NCI-H2081 (cell line): ENCODE measurements at regions not wholly inside any gene's neighbourhood (a gene's known extent, or its start where the extent isn't known, plus 50 kb on each side); places are given as distances from the start of the nearest gene placed in this dataset.

Experiments
- DNase-seq, 2 experiments: peaks; one replicate each; lab custom pipeline; 2025; lab: John Stamatoyannopoulos, UW

- DNase-seq, result no peak
These were observed 1249.4 kb upstream of the SORCS1 start for GRCh38 chr10:108413954-108414353.

- no peak for DNase-seq
These were observed 1247.8 kb upstream of the SORCS1 start for GRCh38 chr10:108412323-108412722.

GRCh38 chr10:108411894-108412293, 1247.4 kb upstream of the SORCS1 start:
- no peak for DNase-seq

- DNase-seq, result no peak
These were observed 1246.7 kb upstream of the SORCS1 start for GRCh38 chr10:108411206-108411605.

- no peak for DNase-seq
These were observed 1245.7 kb upstream of the SORCS1 start for GRCh38 chr10:108410236-108410635.

GRCh38 chr10:108409306-108409705, 1244.8 kb upstream of the SORCS1 start:
- DNase-seq, result no peak

GRCh38 chr10:108404155-108404554, 1239.6 kb upstream of the SORCS1 start:
- no peak for DNase-seq

GRCh38 chr10:108399465-108399864, 1235.0 kb upstream of the SORCS1 start:
- DNase-seq, result no peak

- no peak for DNase-seq
These were observed 1228.6 kb upstream of the SORCS1 start for GRCh38 chr10:108393089-108393488.

- DNase-seq, result no peak
These were observed 1227.8 kb upstream of the SORCS1 start for GRCh38 chr10:108392286-108392685.

GRCh38 chr10:108388706-108389105, 1224.2 kb upstream of the SORCS1 start:
- DNase-seq, result no peak

GRCh38 chr10:108385963-108386362, 1221.5 kb upstream of the SORCS1 start:
- DNase-seq, result no peak

- no peak for DNase-seq
These were observed 1219.9 kb upstream of the SORCS1 start for GRCh38 chr10:108384378-108384777.

- DNase-seq, result no peak
These were observed 1214.3 kb upstream of the SORCS1 start for GRCh38 chr10:108378779-108379178.

GRCh38 chr10:108375691-108376090, 1211.2 kb upstream of the SORCS1 start:
- DNase-seq, result no peak

GRCh38 chr10:108374991-108375390, 1210.5 kb upstream of the SORCS1 start:
- DNase-seq, result no peak

- DNase-seq, result no peak
These were observed 1201.0 kb upstream of the SORCS1 start for GRCh38 chr10:108365541-108365940.

GRCh38 chr10:108363576-108363975, 1199.1 kb upstream of the SORCS1 start:
- no peak for DNase-seq

GRCh38 chr10:108362961-108363360, 1198.5 kb upstream of the SORCS1 start:
- no peak for DNase-seq

GRCh38 chr10:108362296-108362695, 1197.8 kb upstream of the SORCS1 start:
- no peak for DNase-seq

- DNase-seq, result no peak
These were observed 1195.7 kb upstream of the SORCS1 start for GRCh38 chr10:108360187-108360586.

GRCh38 chr10:108358912-108359311, 1194.4 kb upstream of the SORCS1 start:
- DNase-seq, result no peak

- no peak for DNase-seq
These were observed 1188.3 kb upstream of the SORCS1 start for GRCh38 chr10:108352771-108353170.

- DNase-seq, result no peak
These were observed 1183.7 kb upstream of the SORCS1 start for GRCh38 chr10:108348215-108348614.

- DNase-seq, result no peak
These were observed 1181.6 kb upstream of the SORCS1 start for GRCh38 chr10:108346066-108346465.
